ENCODE measurements at regions not wholly inside any gene's neighbourhood (a gene's known extent, or its start where the extent isn't known, plus 50 kb on each side); places are given as distances from the start of the nearest gene placed in this dataset.

DNA sequence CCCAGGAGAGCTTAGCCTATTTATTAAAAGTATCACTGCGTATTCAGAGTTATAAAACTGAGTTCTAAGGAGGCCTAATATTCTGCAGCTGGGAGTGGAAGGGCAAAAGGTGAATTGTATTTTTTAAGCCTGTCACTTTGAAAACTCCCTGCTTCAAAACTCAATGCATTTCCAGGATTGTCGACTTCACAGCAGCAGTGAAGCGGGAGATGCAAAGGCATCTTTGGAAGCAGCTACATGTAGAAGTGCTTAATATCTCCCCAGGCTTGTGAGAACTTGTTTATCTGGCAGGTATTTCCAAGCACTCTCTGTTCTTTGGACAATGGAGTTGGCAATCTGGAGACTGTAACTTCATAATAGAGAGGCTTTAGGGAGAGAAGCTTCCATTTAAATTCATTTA is 717.5 kb upstream of the SLIT2 start:
- TF ChIP-seq TBL1XR1 (IDR thresholded peaks at IDR 0.05; ENCODE audit: low read depth, low read length) = no peak
- TF ChIP-seq, protein P1, sequence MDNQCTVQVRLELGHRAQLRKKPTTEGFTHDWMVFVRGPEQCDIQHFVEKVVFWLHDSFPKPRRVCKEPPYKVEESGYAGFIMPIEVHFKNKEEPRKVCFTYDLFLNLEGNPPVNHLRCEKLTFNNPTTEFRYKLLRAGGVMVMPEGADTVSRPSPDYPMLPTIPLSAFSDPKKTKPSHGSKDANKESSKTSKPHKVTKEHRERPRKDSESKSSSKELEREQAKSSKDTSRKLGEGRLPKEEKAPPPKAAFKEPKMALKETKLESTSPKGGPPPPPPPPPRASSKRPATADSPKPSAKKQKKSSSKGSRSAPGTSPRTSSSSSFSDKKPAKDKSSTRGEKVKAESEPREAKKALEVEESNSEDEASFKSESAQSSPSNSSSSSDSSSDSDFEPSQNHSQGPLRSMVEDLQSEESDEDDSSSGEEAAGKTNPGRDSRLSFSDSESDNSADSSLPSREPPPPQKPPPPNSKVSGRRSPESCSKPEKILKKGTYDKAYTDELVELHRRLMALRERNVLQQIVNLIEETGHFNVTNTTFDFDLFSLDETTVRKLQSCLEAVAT (IDR thresholded peaks at IDR 0.05) = no peak
- no peak for TF ChIP-seq MAX (IDR thresholded peaks at IDR 0.05; ENCODE audit: low read depth, low read length)
- TF ChIP-seq, protein P2, sequence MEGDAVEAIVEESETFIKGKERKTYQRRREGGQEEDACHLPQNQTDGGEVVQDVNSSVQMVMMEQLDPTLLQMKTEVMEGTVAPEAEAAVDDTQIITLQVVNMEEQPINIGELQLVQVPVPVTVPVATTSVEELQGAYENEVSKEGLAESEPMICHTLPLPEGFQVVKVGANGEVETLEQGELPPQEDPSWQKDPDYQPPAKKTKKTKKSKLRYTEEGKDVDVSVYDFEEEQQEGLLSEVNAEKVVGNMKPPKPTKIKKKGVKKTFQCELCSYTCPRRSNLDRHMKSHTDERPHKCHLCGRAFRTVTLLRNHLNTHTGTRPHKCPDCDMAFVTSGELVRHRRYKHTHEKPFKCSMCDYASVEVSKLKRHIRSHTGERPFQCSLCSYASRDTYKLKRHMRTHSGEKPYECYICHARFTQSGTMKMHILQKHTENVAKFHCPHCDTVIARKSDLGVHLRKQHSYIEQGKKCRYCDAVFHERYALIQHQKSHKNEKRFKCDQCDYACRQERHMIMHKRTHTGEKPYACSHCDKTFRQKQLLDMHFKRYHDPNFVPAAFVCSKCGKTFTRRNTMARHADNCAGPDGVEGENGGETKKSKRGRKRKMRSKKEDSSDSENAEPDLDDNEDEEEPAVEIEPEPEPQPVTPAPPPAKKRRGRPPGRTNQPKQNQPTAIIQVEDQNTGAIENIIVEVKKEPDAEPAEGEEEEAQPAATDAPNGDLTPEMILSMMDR (IDR thresholded peaks at IDR 0.05 in 2 of 3, conservative IDR thresholded peaks at IDR 0.05 in 1 of 3; ENCODE audit: control insufficient read depth in 2 of 3, extremely low read depth in 1 of 3, insufficient read depth in 1 of 3, low read depth in 3 of 3, low read length in 3 of 3) = no peak

All from GM12878 (cell line).